ENCODE measurements at regions not wholly inside any gene's neighbourhood (a gene's known extent, or its start where the extent isn't known, plus 50 kb on each side); places are given as distances from the start of the nearest gene placed in this dataset.
"Not testable (repeated sequence)": the region's sequence is repeated elsewhere in the genome, so short reads cannot be mapped to it uniquely, and the experiment has no call there.

- Mint-ChIP-seq H3K36me3 (ENCODE audit: insufficient read depth) (no peaks in the 10 kb centered on the region), H3K4me3 (no peak overlapping the region), H3K27ac (ENCODE audit: low read depth) (no peak overlapping the region), H3K9me3 (peaks cover 10% of the 10 kb centered on the region), H3K4me1 (no peaks in the 10 kb centered on the region), H3K27me3 (peaks cover 62% of the 10 kb centered on the region)
- no peak for ATAC-seq (replicated peaks; ENCODE audit: extremely low read depth, poor library complexity, severe bottlenecking)
- no peak for DNase-seq (ENCODE audit: low spot score in 2 of 2)
Measured at GRCh38 chr20:63145156-63145555, 70.8 kb downstream of the YTHDF1 start.

- H3K9me3 Mint-ChIP-seq, result peaks cover 4% of the 10 kb centered on the region
- no peaks in the 10 kb centered on the region for H3K36me3 Mint-ChIP-seq (ENCODE audit: insufficient read depth)
- H3K27ac Mint-ChIP-seq (ENCODE audit: low read depth), result no peak overlapping the region
- ATAC-seq (replicated peaks; ENCODE audit: extremely low read depth, poor library complexity, severe bottlenecking), result no peak
- H3K4me3 Mint-ChIP-seq, result no peak overlapping the region
- peaks cover 60% of the 10 kb centered on the region for H3K27me3 Mint-ChIP-seq
- H3K4me1 Mint-ChIP-seq, result no peaks in the 10 kb centered on the region
- no peak for DNase-seq (ENCODE audit: low spot score in 2 of 2)
Measured at GRCh38 chr20:63142933-63143332, 73.0 kb downstream of the YTHDF1 start.

GRCh38 chr20:63141531-63141930 is 74.4 kb downstream of the YTHDF1 start:
- Mint-ChIP-seq H3K27me3 (peaks cover 56% of the 10 kb centered on the region), H3K4me3 (no peak overlapping the region), H3K9me3 (no peaks in the 10 kb centered on the region), H3K4me1 (no peaks in the 10 kb centered on the region), H3K27ac (ENCODE audit: low read depth) (no peak overlapping the region), H3K36me3 (ENCODE audit: insufficient read depth) (no peaks in the 10 kb centered on the region)
- ATAC-seq (replicated peaks; ENCODE audit: extremely low read depth, poor library complexity, severe bottlenecking) (no peak), DNase-seq (ENCODE audit: low spot score in 2 of 2) (no peak)

GRCh38 chr20:63140514-63141433 is 75.2 kb downstream of the YTHDF1 start:
- Mint-ChIP-seq H3K27ac (ENCODE audit: low read depth) (no peak overlapping the region), H3K4me3 (no peak overlapping the region), H3K4me1 (no peaks in the 10 kb centered on the region), H3K36me3 (ENCODE audit: insufficient read depth) (no peaks in the 10 kb centered on the region), H3K9me3 (no peaks in the 10 kb centered on the region), H3K27me3 (peaks cover 48% of the 10 kb centered on the region)
- no peak for ATAC-seq (replicated peaks; ENCODE audit: extremely low read depth, poor library complexity, severe bottlenecking)
- DNase-seq (ENCODE audit: low spot score in 2 of 2), result no peak

GRCh38 chr20:63139837-63140236 is 76.1 kb downstream of the YTHDF1 start:
- peaks cover 39% of the 10 kb centered on the region for H3K27me3 Mint-ChIP-seq
- ATAC-seq (replicated peaks; ENCODE audit: extremely low read depth, poor library complexity, severe bottlenecking), result no peak

GRCh38 chr20:63139356-63139755 is 76.6 kb downstream of the YTHDF1 start:
- Mint-ChIP-seq H3K4me3 (no peak overlapping the region), H3K36me3 (ENCODE audit: insufficient read depth) (no peaks in the 10 kb centered on the region), H3K27me3 (peaks cover 39% of the 10 kb centered on the region), H3K4me1 (no peaks in the 10 kb centered on the region), H3K9me3 (no peaks in the 10 kb centered on the region), H3K27ac (ENCODE audit: low read depth) (no peak overlapping the region)
- ATAC-seq (replicated peaks; ENCODE audit: extremely low read depth, poor library complexity, severe bottlenecking), result no peak
- no peak for DNase-seq (ENCODE audit: low spot score in 2 of 2)

More at GRCh38 chr20:63139837-63140236, 76.1 kb downstream of the YTHDF1 start:
- Mint-ChIP-seq H3K9me3 (no peaks in the 10 kb centered on the region), H3K36me3 (ENCODE audit: insufficient read depth) (no peaks in the 10 kb centered on the region), H3K27ac (ENCODE audit: low read depth) (no peak overlapping the region), H3K4me3 (no peak overlapping the region), H3K4me1 (no peaks in the 10 kb centered on the region)
- DNase-seq (ENCODE audit: low spot score in 2 of 2), result no peak

- ATAC-seq (replicated peaks; ENCODE audit: extremely low read depth, poor library complexity, severe bottlenecking), result no peak
- Mint-ChIP-seq H3K4me3 (no peak overlapping the region), H3K4me1 (no peaks in the 10 kb centered on the region), H3K27ac (ENCODE audit: low read depth) (no peak overlapping the region), H3K27me3 (peaks cover 39% of the 10 kb centered on the region), H3K9me3 (no peaks in the 10 kb centered on the region), H3K36me3 (ENCODE audit: insufficient read depth) (no peaks in the 10 kb centered on the region)
- no peak for DNase-seq (ENCODE audit: low spot score in 2 of 2)
Measured at GRCh38 chr20:63138855-63139341, 77.0 kb downstream of the YTHDF1 start.

- Mint-ChIP-seq H3K4me1 (no peaks in the 10 kb centered on the region), H3K27me3 (peaks cover 33% of the 10 kb centered on the region), H3K27ac (ENCODE audit: low read depth) (no peak overlapping the region), H3K4me3 (no peak overlapping the region), H3K9me3 (no peaks in the 10 kb centered on the region), H3K36me3 (ENCODE audit: insufficient read depth) (no peaks in the 10 kb centered on the region)
- DNase-seq (ENCODE audit: low spot score in 2 of 2), result no peak
- ATAC-seq (replicated peaks; ENCODE audit: extremely low read depth, poor library complexity, severe bottlenecking), result no peak
Measured at GRCh38 chr20:63137851-63138415, 78.0 kb downstream of the YTHDF1 start.

GRCh38 chr20:63136296-63136695 is 79.6 kb downstream of the YTHDF1 start:
- Mint-ChIP-seq H3K4me1 (no peaks in the 10 kb centered on the region), H3K4me3 (no peak overlapping the region), H3K27me3 (peaks cover 42% of the 10 kb centered on the region), H3K27ac (ENCODE audit: low read depth) (no peak overlapping the region), H3K36me3 (ENCODE audit: insufficient read depth) (no peaks in the 10 kb centered on the region), H3K9me3 (no peaks in the 10 kb centered on the region)
- DNase-seq (ENCODE audit: low spot score in 2 of 2) (no peak), ATAC-seq (replicated peaks; ENCODE audit: extremely low read depth, poor library complexity, severe bottlenecking) (no peak)

- Mint-ChIP-seq H3K4me1 (no peaks in the 10 kb centered on the region), H3K4me3 (no peak overlapping the region), H3K9me3 (no peaks in the 10 kb centered on the region), H3K27ac (ENCODE audit: low read depth) (no peak overlapping the region), H3K36me3 (ENCODE audit: insufficient read depth) (no peaks in the 10 kb centered on the region), H3K27me3 (peaks cover 44% of the 10 kb centered on the region)
- DNase-seq (ENCODE audit: low spot score in 2 of 2) (no peak), ATAC-seq (replicated peaks; ENCODE audit: extremely low read depth, poor library complexity, severe bottlenecking) (no peak)
Measured at GRCh38 chr20:63135411-63135810, 80.5 kb downstream of the YTHDF1 start.

GRCh38 chr20:63134711-63135361 is 81.1 kb downstream of the YTHDF1 start:
- not testable (repeated sequence) for H3K27ac Mint-ChIP-seq (ENCODE audit: low read depth); H3K9me3 Mint-ChIP-seq; DNase-seq (ENCODE audit: low spot score in 2 of 2)

GRCh38 chr20:63134201-63134612 is 81.7 kb downstream of the YTHDF1 start:
- Mint-ChIP-seq H3K4me3 (no peak overlapping the region), H3K27ac (ENCODE audit: low read depth) (no peak overlapping the region), H3K4me1 (no peaks in the 10 kb centered on the region), H3K36me3 (ENCODE audit: insufficient read depth) (no peaks in the 10 kb centered on the region), H3K9me3 (no peaks in the 10 kb centered on the region), H3K27me3 (peaks cover 37% of the 10 kb centered on the region)
- DNase-seq (ENCODE audit: low spot score in 2 of 2), result no peak
- ATAC-seq (replicated peaks; ENCODE audit: extremely low read depth, poor library complexity, severe bottlenecking), result no peak

More at GRCh38 chr20:63134711-63135361, 81.1 kb downstream of the YTHDF1 start:
- not testable (repeated sequence) for H3K36me3 Mint-ChIP-seq (ENCODE audit: insufficient read depth); H3K4me1 Mint-ChIP-seq; ATAC-seq (replicated peaks; ENCODE audit: extremely low read depth, poor library complexity, severe bottlenecking); H3K4me3 Mint-ChIP-seq
- peaks cover 43% of the 10 kb centered on the region for H3K27me3 Mint-ChIP-seq
